ENCODE measurements at regions not wholly inside any gene's neighbourhood (a gene's known extent, or its start where the extent isn't known, plus 50 kb on each side); places are given as distances from the start of the nearest gene placed in this dataset.
A peak's percentile ranks its signal among the peaks of the same experiment; 100 is the strongest.

DNA sequence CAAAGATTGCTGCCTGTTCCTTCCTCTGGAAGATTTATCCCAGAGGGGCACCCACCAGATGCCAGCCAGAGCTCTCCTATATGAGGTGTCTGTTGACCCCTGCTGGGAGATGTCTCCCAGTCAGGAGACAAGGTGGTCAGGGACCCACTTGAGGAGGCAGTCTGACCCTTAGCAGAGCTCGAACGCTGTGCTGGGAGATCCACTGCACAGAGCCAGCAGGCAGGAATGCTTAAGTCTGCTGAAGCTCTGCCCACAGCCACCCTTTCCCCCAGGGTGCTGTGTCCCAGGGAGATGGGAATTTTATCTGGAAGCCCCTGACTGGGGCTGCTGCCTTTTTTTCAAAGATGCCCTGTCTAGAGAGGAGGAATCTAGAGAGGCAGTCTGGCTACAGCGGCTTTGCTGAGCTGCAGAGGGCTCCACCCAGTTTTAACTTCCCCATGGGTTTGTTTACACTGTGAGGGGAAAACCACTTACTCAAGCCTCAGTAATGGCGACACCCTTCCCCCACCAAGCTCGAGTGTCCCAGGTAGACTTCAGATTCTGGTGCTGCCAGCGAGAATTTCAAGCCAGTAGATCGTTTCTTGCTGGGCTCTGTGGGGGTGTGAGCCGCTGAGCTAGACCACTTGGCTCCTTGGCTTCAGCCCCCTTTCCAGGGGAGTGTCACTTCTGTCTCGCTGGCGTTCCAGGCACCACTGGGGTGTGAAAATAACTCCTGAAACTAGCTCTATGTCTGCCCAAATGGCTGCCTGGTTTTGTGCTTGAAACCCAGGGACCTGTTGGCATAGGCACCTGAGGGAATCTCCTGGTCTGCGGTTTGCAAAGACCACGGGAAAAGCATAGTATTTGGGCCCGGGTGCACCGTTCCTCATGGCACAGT is 51.1 kb upstream of the PDC start:
- Histone ChIP-seq H3K27ac (ENCODE audit: low read depth in 2 of 2, low read length in 2 of 2) (no peak overlapping the region), H3K9me3 (ENCODE audit: control insufficient read depth in 2 of 3, insufficient read depth in 1 of 3, low read length in 3 of 3) (no peaks in the 10 kb centered on the region), H3K36me3 (ENCODE audit: control insufficient read depth in 2 of 3, insufficient read depth in 3 of 3, low read length in 3 of 3) (no peaks in the 10 kb centered on the region), H3K9ac (ENCODE audit: low read length in 3 of 3) (no peak overlapping the region), H3K27me3 (ENCODE audit: control insufficient read depth, insufficient read depth, low read length) (no peaks in the 10 kb centered on the region), H3K4me3 (ENCODE audit: low read length in 3 of 3) (no peak overlapping the region), H3K4me1 (ENCODE audit: control insufficient read depth in 2 of 3, insufficient read depth in 2 of 3, low read depth in 1 of 3, low read length in 3 of 3) (no peaks in the 10 kb centered on the region)
- intact Hi-C loops (cut with DNase I): no loop called here
- DNase-seq (peak in 2 of 5 donors; percentile 6 to 23), FAIRE-seq (no peak)
- no peak for TF ChIP-seq CTCF (IDR thresholded peaks at IDR 0.05; ENCODE audit: borderline replicate concordance, extremely low read depth, insufficient read depth)
